K562 (cell line): ENCODE measurements at regions not wholly inside any gene's neighbourhood (a gene's known extent, or its start where the extent isn't known, plus 50 kb on each side); places are given as distances from the start of the nearest gene placed in this dataset.

Source experiments
- ATAC-seq: fragments of 200-7000 bp; cut with Tn5 transposase; 3 replicates; pipeline ENCODE4 v1.9.1; 2020; ENCODE audit warnings: moderate library complexity
- BruUV-seq: library from RNA; stranded (reverse); fragments of 400-500 nt; replicated peaks from 2 replicates; lab custom pipeline; 2021; lab: Mats Ljungman, UMichigan
- CTCF ChIA-PET: fragments of 300-600 bp; formaldehyde crosslinking; extraction: SDS; loops from one replicate; lab custom pipeline; 2021; ENCODE audit warnings: low intra/inter-chr PET ratio; lab: Yijun Ruan, JAX
- POLR2A ChIA-PET: fragments of 300-600, 350-650 bp; sonication (Branson Sonifier 250); formaldehyde crosslinking; extraction: SDS; loops from one replicate; lab custom pipeline; 2021; ENCODE audit warnings: antibody characterized with exemption, inconsistent platforms; lab: Yijun Ruan, JAX
- DNase-seq, 4 experiments: peaks; one replicate each; pipeline versions ENCODE4 v3.0.0 to v3.0.0-alpha.2; 2011 to 2018; ENCODE audit warnings: low spot score in 3 of 4, mixed read lengths in 3 of 4; ENCODE audit errors: extremely low read depth in 1 of 4
- FAIRE-seq: peaks from 2 replicates; lab custom pipeline; 2011; peaks lifted over from hg19 to GRCh38; lab: Jason Lieb, UNC
- H2AFZ ChIP-seq: 2 replicates; pipeline ENCODE4 v1.6.0; 2011; ENCODE audit warnings: low read depth, low read length, control low read depth, inconsistent platforms
- H3K27ac ChIP-seq: fragments of 200-600 bp; 3 replicates; pipeline ENCODE4 v1.8.0; 2011; ENCODE audit warnings: low read depth, mild to moderate bottlenecking, control low read depth, inconsistent platforms, low read length, moderate library complexity, mixed read lengths; ENCODE audit errors: extremely low read depth
- H3K27me3 ChIP-seq, 2 experiments: fragments of 300-600 bp in 1 of 2; 2 replicates in 1 of 2; 3 replicates in 1 of 2; pipeline versions ENCODE4 v1.6.0 to v1.8.0; 2011; ENCODE audit warnings: inconsistent platforms in 2 of 2, low read length in 2 of 2, mild to moderate bottlenecking in 1 of 2, mixed read lengths in 1 of 2, moderate library complexity in 1 of 2; ENCODE audit not compliant: control insufficient read depth in 2 of 2, insufficient read depth in 2 of 2
- H3K36me3 ChIP-seq: fragments of 300-600 bp; 3 replicates; pipeline ENCODE4 v1.8.0; 2011; ENCODE audit warnings: mild to moderate bottlenecking, low read length, inconsistent platforms; ENCODE audit not compliant: control insufficient read depth, insufficient read depth
- H3K4me1 ChIP-seq, 2 experiments: fragments of 200-600 bp in 1 of 2; replicated peaks in 1 of 2; 2 replicates in 1 of 2; 3 replicates in 1 of 2; pipeline versions ENCODE4 v1.5.1 to v1.8.0; 2011; ENCODE audit warnings: inconsistent platforms in 2 of 2, low read length in 2 of 2, mild to moderate bottlenecking in 1 of 2, mixed read lengths in 1 of 2, moderate library complexity in 1 of 2; ENCODE audit not compliant: control insufficient read depth in 2 of 2, insufficient read depth in 2 of 2
- H3K4me2 ChIP-seq: 2 replicates; pipeline ENCODE4 v1.6.1; 2011; ENCODE audit warnings: low read length, control low read depth, inconsistent platforms, mixed read lengths; ENCODE audit not compliant: insufficient read depth
- H3K4me3 ChIP-seq: fragments of 200-600 bp; sonication (generic), shearing (Covaris generic); 2 replicates; pipeline ENCODE4 v1.5.1; 2016; ENCODE audit warnings: control low read depth, inconsistent platforms
- H3K79me2 ChIP-seq: fragments of 200-600 bp; 3 replicates; pipeline ENCODE4 v1.8.0; 2011; ENCODE audit warnings: low read length, inconsistent platforms; ENCODE audit not compliant: control insufficient read depth, insufficient read depth
- H3K9ac ChIP-seq, 2 experiments: 2 replicates each; pipeline versions ENCODE4 v1.6.0 to v1.6.1; 2011; ENCODE audit warnings: low read depth in 2 of 2, low read length in 2 of 2, control low read depth in 1 of 2, inconsistent platforms in 1 of 2, mild to moderate bottlenecking in 1 of 2, mixed read lengths in 1 of 2; ENCODE audit not compliant: insufficient read depth in 1 of 2
- H3K9me1 ChIP-seq: one replicate; pipeline ENCODE4 v1.6.0; 2011; ENCODE audit warnings: inconsistent platforms, mild to moderate bottlenecking, low read length, moderate library complexity; ENCODE audit not compliant: control insufficient read depth, insufficient read depth
- H3K9me3 ChIP-seq: replicated peaks from 2 replicates; pipeline ENCODE4 v1.5.1; 2011; ENCODE audit warnings: low read depth, low read length, inconsistent platforms; ENCODE audit not compliant: control insufficient read depth, insufficient read depth
- H4K20me1 ChIP-seq: replicated peaks from 2 replicates; pipeline ENCODE4 v1.6.1; 2011; ENCODE audit warnings: low read length, inconsistent platforms, mixed read lengths; ENCODE audit not compliant: control insufficient read depth, insufficient read depth
- CBX5 ChIP-seq: IDR thresholded peaks from 2 replicates; pipeline ENCODE4 v1.6.1; 2014; ENCODE audit warnings: low read depth, borderline replicate concordance
- CHD4 ChIP-seq: fragments of 200-600 bp; sonication (generic); IDR thresholded peaks from 3 replicates; pipeline ENCODE4 v1.6.1; 2012; ENCODE audit warnings: low read depth, mild to moderate bottlenecking, mixed read lengths, low read length, inconsistent platforms; ENCODE audit not compliant: insufficient read depth, insufficient replicate concordance, poor library complexity, severe bottlenecking
- ESRRB ChIP-seq: fragments of 250-450 bp; sonication (Bioruptor Pico); IDR thresholded peaks from 2 replicates; pipeline ENCODE4 v1.5.0; 2020; ENCODE audit warnings: mild to moderate bottlenecking, moderate library complexity, borderline replicate concordance
- KAT2B ChIP-seq: IDR thresholded peaks from one replicate; pipeline ENCODE4 v1.6.1; 2012; ENCODE audit warnings: low read depth, mild to moderate bottlenecking, control low read depth, inconsistent platforms, low read length, moderate library complexity
- KLF10 ChIP-seq: fragments of 250-450 bp; sonication (Bioruptor Pico); IDR thresholded peaks from 2 replicates; pipeline ENCODE4 v1.6.1; 2021; ENCODE audit warnings: matching md5 sums
- MNT ChIP-seq, 2 experiments: fragments of 450-650 bp; conservative IDR thresholded peaks; 2 replicates each; pipeline ENCODE4 v1.6.1; 2017; ENCODE audit warnings: mild to moderate bottlenecking in 2 of 2, moderate library complexity in 2 of 2
- MYNN ChIP-seq, 2 experiments: sonication (generic); formaldehyde crosslinking in 1 of 2; IDR thresholded peaks; 2 replicates each; pipeline versions ENCODE4 v1.5.0 to v1.6.1; 2016 to 2020; ENCODE audit warnings: antibody characterized with exemption in 1 of 2, missing genetic modification reagents in 1 of 2
- NFRKB ChIP-seq: fragments of 450-650 bp; IDR thresholded peaks from 2 replicates; pipeline ENCODE4 v1.6.1; 2016; ENCODE audit warnings: low read depth
- PML ChIP-seq: IDR thresholded peaks from 2 replicates; pipeline ENCODE4 v1.6.1; 2012; ENCODE audit warnings: low read length, inconsistent platforms
- PRMT5 ChIP-seq: sonication (generic); formaldehyde crosslinking; IDR thresholded peaks from 2 replicates; pipeline ENCODE4 v1.5.0; 2020; ENCODE audit warnings: missing genetic modification reagents
- PYGO2 ChIP-seq: fragments of 450-650 bp; IDR thresholded peaks from 2 replicates; pipeline ENCODE4 v1.6.1; 2016; ENCODE audit warnings: mild to moderate bottlenecking, missing genetic modification characterization, moderate library complexity, missing compliant biosample characterization
- SAFB2 ChIP-seq: fragments of 200-400 bp; formaldehyde crosslinking; IDR thresholded peaks from 2 replicates; pipeline ENCODE4 v1.6.1; 2018; ENCODE audit warnings: borderline replicate concordance, low read length, low read depth, moderate library complexity; ENCODE audit not compliant: severe bottlenecking
- STAT6 ChIP-seq: sonication (generic); formaldehyde crosslinking; IDR thresholded peaks from 2 replicates; pipeline ENCODE4 v1.8.1; 2023; ENCODE audit warnings: mild to moderate bottlenecking, missing genetic modification reagents
- ZNF232 ChIP-seq: sonication (generic); formaldehyde crosslinking; IDR thresholded peaks from 2 replicates; pipeline ENCODE4 v1.8.0; 2022; ENCODE audit warnings: mild to moderate bottlenecking, missing genetic modification reagents
- WGBS: fragments of 100-300 bp; shearing (Covaris generic); methylation state at CpG from one replicate; pipeline ENCODE4 v1.1.6; 2016; ENCODE audit warnings: low coverage, mixed read lengths; ENCODE audit not compliant: insufficient coverage; ENCODE audit errors: missing lambda C conversion rate; 5-methylcytosine and 5-hydroxymethylcytosine counted together
- in situ Hi-C: fragments of 300-500 bp; cut with MboI; formaldehyde crosslinking; loops from 4 replicates; pipeline ENCODE4 v1.15.0; 2018; ENCODE audit warnings: inconsistent platforms, mixed read lengths
- intact Hi-C: fragments of 100-400 bp; cut with micrococcal nuclease; formaldehyde crosslinking; loops from 2 replicates; pipeline ENCODE4 v1.14.2; 2022

GRCh38 chr10:25869067-25869591 lies 64.9 kb upstream of the MYO3A start (continued):
- TF ChIP-seq CHD4 = no peak

GRCh38 chr10:25869609-25870008 lies 64.4 kb upstream of the MYO3A start:
- no peaks in the 10 kb centered on the region for H3K9me3 ChIP-seq
- H3K9me1 ChIP-seq = no peaks in the 10 kb centered on the region
- no peak overlapping the region for H3K4me3 ChIP-seq
- DNase-seq (no peak), FAIRE-seq (no peak), ATAC-seq (no peak)
- H3K36me3 ChIP-seq = no peaks in the 10 kb centered on the region
- BruUV-seq = no TSS peak
- no peak overlapping the region for H3K27ac ChIP-seq
- H3K27me3 ChIP-seq = no peaks in the 10 kb centered on the region
- H4K20me1 ChIP-seq = no peaks in the 10 kb centered on the region
- CTCF ChIA-PET = no interaction called here
- H3K4me2 ChIP-seq = no peak overlapping the region
- POLR2A ChIA-PET = no interaction called here
- no peak overlapping the region for H3K9ac ChIP-seq
- intact Hi-C loops = loop anchor here (10.0 kb wide), 1 partner anchor 145 kb away; no protein-coding TSS in a partner anchor
- H3K79me2 ChIP-seq = no peaks in the 10 kb centered on the region
- H2AFZ ChIP-seq = no peak overlapping the region
- 0% methylated on average over 3 of the region's 3 CpGs for WGBS
- no peaks in the 10 kb centered on the region for H3K4me1 ChIP-seq
- no peak for TF ChIP-seq KLF10
- no peak for TF ChIP-seq MYNN (IDR thresholded peaks at IDR 0.05)
- TF ChIP-seq MYNN (CRISPR knock-in tag; IDR thresholded peaks at IDR 0.05) = no peak
- no peak for TF ChIP-seq SAFB2
- TF ChIP-seq PML = no peak
- TF ChIP-seq MNT (conservative IDR thresholded peaks at IDR 0.05) = no peak
- no peak for TF ChIP-seq KAT2B
- TF ChIP-seq NFRKB = no peak
- no peak for TF ChIP-seq ZNF232
- TF ChIP-seq PRMT5 (CRISPR knock-in tag) = no peak
- TF ChIP-seq ESRRB (CRISPR knock-in tag) = no peak
- TF ChIP-seq CBX5 = no peak
- TF ChIP-seq PYGO2 (tag) = no peak
- no peak for TF ChIP-seq STAT6
- in situ Hi-C loops = no loop called here
